T-helper 2 cell (primary cell): ENCODE measurements at regions not wholly inside any gene's neighbourhood (a gene's known extent, or its start where the extent isn't known, plus 50 kb on each side); places are given as distances from the start of the nearest gene placed in this dataset.

ENCODE experiments used
- DNase-seq, 5 experiments: peaks; one replicate each; pipeline versions ENCODE4 v3.0.0 to v3.0.0-alpha.2; 2012 to 2022

DNA sequence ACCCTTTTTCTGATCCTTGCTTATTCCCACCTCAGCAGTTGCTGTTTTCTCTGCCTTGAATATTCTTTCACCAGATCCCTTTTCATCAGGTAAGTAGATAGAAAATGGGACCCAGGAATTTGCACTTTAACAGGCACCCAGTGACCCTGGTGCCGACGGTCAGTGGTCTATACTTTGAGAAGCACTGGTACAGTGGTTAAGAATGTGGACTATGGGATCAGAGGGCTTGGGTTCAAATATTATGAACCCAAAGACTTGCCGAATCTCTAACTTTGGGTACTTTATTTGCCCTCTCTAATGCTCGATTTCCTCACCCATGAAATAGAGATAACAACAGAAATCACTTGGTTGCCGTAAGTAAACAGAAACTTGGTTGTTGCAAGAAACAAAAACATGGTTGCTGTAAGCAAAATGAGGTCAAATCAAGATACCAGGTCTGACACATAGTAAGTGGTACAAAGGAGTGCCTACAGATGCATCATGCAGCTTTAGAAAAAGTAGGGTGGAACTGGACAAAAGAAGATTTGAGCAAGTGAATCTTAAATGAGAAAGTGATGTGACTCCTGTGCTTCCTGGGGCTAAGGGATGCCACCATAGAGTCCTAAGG is 69.5 kb upstream of the GLS start:
- no peak for DNase-seq

DNA sequence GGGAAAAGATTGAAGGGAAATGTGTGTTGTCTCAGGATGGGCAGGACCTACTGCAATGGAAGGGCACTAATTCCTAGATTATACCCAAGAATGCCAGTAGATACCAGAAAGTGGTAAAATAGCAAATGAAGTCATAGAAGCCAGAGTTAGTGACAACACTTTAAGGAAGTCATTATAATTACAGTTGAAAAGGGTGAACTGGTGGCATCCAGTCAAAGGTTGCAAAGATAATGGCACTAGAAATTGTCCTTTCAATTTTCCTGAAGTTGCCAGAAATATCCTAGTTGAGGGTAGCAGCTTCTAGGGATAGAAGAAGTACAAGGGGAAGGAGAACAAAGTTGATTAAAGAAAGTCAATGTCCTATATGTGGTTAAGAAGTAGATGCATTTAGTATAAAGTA is 68.8 kb upstream of the GLS start:
- no peak for DNase-seq

DNA sequence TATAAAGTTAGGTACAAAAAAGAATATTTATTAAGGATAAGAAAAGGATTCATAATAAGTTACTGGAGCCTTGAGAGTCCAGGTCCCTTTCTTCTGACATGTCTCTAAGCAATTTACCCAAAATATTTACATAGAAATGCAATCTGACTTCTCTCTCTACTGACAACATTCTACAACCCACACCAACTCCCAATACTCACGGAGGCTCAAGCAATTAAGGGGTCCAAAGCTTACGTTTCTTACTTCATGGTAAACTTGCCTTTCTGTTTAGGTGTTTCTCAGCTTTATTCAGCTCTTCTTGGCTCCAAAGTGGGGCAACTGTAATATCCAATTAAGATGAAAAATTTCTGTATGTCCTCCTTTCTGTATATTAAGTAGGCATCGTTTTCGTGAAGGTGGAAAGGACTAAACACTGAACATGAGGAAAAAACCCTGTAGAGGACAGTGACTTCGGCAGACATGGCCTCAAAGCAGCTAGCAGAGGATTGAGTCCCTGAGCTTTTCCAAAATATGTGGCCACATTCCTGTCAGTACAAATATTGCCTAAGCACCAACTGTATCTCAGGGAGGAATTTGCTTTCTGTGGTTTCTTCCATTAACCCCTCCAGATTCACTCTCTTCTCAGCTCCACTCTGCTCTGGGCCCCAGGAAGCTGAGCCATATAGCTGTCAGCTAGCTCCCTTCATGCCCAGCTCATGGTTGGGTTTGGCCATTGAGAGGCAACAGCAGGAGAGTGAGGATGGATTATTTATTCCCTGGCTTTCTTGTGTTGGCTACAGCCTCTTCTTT is 67.9 kb upstream of the GLS start:
- DNase-seq = no peak

GRCh38 chr2:190815226-190815625 is 65.4 kb upstream of the GLS start:
- DNase-seq = no peak

GRCh38 chr2:190817082-190817481 is 63.5 kb upstream of the GLS start:
- DNase-seq = no peak

GRCh38 chr2:190819840-190820301 is 60.8 kb upstream of the GLS start:
- DNase-seq = no peak

DNA sequence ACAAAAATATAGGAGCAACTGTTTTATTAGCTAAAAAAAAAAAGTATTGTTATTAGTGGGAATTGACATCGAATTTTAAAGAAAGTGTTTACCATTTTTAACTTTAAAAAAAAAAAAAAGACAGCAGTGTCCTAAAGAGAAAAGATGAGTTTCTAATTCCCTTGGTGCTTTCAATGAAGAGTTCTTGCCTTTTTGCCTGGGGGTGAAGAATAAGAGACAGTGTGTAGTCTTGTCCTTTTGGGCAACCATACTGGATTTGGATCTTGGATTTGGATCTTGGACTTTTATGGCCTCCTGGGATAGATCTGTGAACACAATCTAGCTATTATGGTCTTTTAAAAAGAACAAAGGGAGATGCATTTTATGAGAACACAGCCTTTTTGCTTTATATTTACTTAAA is 60.2 kb upstream of the GLS start:
- DNase-seq = no peak

DNA sequence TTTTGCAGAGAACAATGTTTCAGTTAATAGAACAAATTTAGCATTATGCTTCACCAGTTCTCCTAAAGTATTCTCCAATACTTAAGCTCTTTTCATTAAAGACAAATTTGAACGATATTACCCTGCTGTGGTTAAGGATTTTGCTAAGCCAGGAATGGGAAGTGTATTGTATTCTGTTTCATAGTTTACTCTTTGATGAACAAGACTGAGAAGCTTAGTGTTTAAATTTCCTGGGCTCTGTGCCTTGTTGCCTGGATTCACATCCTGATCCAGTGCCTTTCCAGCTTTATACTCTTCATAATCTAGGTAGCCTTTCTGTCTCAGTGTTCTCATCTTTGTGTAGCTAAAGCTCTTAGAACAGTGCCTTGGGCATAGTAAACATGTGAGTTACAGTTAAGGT is 58.6 kb upstream of the GLS start:
- no peak for DNase-seq

DNA sequence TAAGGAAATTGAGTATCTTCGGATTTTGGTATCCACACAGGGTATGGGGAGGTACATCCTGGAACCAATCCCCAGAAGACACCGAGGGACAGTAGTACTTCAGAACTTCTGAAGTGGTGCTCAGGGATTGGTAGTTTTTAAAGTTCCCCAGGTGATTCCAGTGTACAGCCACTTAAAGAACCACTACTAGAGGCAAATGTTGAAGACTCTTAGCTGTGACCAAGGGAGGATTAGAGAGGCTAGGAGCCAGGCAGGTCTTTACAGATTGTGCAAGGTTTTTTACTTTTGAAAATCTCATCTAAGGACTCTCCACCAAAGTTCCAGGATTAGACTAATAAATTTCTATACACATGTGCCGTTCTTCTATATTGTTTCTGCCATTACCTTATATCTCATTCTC is 52.9 kb upstream of the GLS start:
- no peak for DNase-seq

DNA sequence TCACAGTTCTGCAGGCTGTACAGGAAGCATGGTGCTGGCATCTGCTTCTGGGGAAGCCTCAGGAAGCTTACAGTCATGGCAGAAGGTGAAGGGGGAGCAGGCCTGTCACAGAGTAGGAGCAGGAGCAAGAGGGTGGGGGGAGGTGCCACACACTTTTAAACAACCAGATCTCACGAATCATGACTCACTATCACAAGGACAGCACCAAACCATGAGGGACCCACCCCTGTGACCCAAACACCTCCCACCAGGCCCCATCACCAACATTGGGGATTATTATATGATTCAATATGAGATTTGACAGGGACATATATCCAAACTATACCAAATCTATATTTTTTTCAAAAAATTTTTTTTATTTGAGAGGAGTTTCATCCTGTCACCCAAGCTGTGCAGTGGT is 51.0 kb upstream of the GLS start:
- no peak for DNase-seq
